Pancreas (tissue), 10 donors: ENCODE measurements at regions not wholly inside any gene's neighbourhood (a gene's known extent, or its start where the extent isn't known, plus 50 kb on each side); places are given as distances from the start of the nearest gene placed in this dataset.

Source experiments
- ATAC-seq, 4 donors: fragments of 200-7000 bp; cut with Tn5 transposase; one replicate each; pipeline versions ENCODE4 v1.8.0 to v1.9.1; 2020; ENCODE audit warnings: mild to moderate bottlenecking in 4 of 4, moderate library complexity in 4 of 4
- DNase-seq, 6 donors: peaks; one replicate each; pipeline ENCODE4 v3.0.0-alpha.2; 2020
- FAIRE-seq: peaks from 2 replicates; lab custom pipeline; 2012; peaks lifted over from hg19 to GRCh38; lab: Jason Lieb, UNC
- H3K27ac ChIP-seq, 4 donors: fragments of 200-600 bp; sonication (generic); 1 replicate in 3 of 4; 2 replicates in 1 of 4; pipeline versions ENCODE4 v1.5.0 to v1.8.0; 2020
- H3K27me3 ChIP-seq, 4 donors: fragments of 200-600 bp; one replicate each; pipeline ENCODE4 v1.8.0; 2021
- H3K36me3 ChIP-seq, 3 donors: fragments of 200-600 bp; sonication (generic) in 1 of 3; one replicate each; pipeline versions ENCODE4 v1.5.0 to v1.8.0; 2020 to 2021
- H3K4me1 ChIP-seq, 3 donors: fragments of 200-600 bp; one replicate each; pipeline ENCODE4 v1.8.0; 2021
- H3K4me3 ChIP-seq, 4 donors: fragments of 200-600 bp; sonication (generic) in 2 of 4; one replicate each; pipeline versions ENCODE4 v1.5.0 to v1.8.0; 2020 to 2021
- H3K9me3 ChIP-seq, 4 donors: fragments of 200-600 bp; one replicate each; pipeline ENCODE4 v1.8.0; 2021
- WGBS, 2 donors: extraction: QIAGEN DNeasy Blood & Tissue Kit; methylation state at CpG; one replicate each; pipeline ENCODE4 v1.1.7; 2013; 5-methylcytosine and 5-hydroxymethylcytosine counted together
- intact Hi-C, 3 donors: fragments of 100-400 bp; cut with DNase I; formaldehyde crosslinking; loops; one replicate each; pipeline versions ENCODE4 v1.11.1 to v1.14.2; 2022
- TF ChIP-seq, protein P1 (sequence below), 4 donors: fragments of 200-600 bp; sonication (generic) in 3 of 4; IDR thresholded peaks; one replicate each; pipeline versions ENCODE4 v1.5.0 to v1.8.0; 2021; ENCODE audit warnings: antibody characterized with exemption in 4 of 4
- donor health status: healthy with polysubstance abuse.
- donor health status: DM: no; HTN: no; CAD: no; lungs with moderate emphysema.
- donor health status: DM: no; HTN: no; CAD: no.
- donor health status: control.
- donor health status: control.
- donor health status: Bipolar disorder and iron deficiency.
- donor health status: DM: yes; HTN: yes; CAD: no.
- donor health status: DM: no; HTN: no; CAD: no.
- donor health status: DM: no; HTN: no; CAD: no.
- donor health status: DM: yes; HTN: yes; CAD: no.

DNA sequence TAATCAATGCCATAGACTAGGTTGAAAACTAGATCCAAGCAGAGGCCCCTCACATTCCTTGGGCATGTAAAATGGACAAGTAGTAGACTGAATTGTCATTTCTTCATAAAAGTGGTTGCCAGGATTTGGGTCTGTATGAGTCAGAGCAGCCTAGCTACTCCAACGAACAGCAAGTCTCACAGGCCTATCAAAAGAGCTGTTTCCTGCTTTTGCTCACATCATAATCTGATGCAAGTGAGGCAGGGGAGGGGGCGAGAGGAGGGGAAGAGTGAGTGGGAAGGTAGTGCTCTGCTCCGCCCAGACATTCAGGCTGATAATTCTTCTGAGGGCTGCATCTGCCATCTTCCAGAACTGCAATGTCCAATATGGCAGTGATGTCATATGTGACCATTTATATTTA, 228.9 kb upstream of the PRICKLE2 start:
- H3K9me3 ChIP-seq: no peaks in the 10 kb centered on the region
- no peak overlapping the region for H3K4me3 ChIP-seq
- intact Hi-C loops: no loop called here
- H3K36me3 ChIP-seq: no peaks in the 10 kb centered on the region
- ATAC-seq (no peak), FAIRE-seq (no peak), DNase-seq (no peak)
- no peaks in the 10 kb centered on the region for H3K27me3 ChIP-seq
- no peaks in the 10 kb centered on the region for H3K4me1 ChIP-seq
- TF ChIP-seq, protein P1, sequence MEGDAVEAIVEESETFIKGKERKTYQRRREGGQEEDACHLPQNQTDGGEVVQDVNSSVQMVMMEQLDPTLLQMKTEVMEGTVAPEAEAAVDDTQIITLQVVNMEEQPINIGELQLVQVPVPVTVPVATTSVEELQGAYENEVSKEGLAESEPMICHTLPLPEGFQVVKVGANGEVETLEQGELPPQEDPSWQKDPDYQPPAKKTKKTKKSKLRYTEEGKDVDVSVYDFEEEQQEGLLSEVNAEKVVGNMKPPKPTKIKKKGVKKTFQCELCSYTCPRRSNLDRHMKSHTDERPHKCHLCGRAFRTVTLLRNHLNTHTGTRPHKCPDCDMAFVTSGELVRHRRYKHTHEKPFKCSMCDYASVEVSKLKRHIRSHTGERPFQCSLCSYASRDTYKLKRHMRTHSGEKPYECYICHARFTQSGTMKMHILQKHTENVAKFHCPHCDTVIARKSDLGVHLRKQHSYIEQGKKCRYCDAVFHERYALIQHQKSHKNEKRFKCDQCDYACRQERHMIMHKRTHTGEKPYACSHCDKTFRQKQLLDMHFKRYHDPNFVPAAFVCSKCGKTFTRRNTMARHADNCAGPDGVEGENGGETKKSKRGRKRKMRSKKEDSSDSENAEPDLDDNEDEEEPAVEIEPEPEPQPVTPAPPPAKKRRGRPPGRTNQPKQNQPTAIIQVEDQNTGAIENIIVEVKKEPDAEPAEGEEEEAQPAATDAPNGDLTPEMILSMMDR (IDR thresholded peaks at IDR 0.05): no peak
- H3K27ac ChIP-seq: no peak overlapping the region
- 78 to 89% methylated on average over 3 of the region's 3 CpGs for WGBS, 2 donors

DNA sequence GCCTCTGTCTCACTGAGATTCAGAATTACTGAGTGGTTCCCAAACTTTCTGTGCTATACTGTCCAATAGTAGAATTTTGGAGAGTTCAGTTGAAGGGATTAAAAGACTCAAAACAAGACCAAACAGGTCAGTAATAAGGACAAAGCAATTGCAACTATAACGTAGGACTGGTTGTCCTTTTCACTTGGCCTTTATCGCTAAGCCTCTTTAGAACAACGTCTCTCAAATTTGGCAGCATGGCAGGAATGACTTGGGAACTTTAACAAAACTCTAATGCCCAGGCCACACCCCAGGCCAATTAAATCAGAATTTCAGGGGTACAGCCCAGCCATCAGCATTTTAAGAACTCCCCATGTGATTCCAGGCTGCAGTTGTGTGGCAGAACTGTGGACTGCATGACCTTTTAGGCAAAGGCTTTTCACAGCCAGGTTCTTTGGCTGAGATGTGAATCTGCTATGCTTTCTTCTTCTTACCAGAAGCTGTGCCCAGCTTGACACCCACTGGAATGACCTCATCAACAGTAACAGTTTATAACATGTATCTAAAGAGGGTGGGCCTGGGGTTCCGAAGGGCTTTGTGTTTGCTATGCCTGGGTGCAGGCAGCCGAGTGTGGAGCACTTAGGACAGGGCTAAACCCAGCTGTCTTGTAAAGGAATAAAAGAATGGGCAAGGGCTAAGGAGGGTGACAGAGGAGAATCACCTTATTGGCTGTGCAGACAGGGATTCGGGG, 226.2 kb upstream of the PRICKLE2 start:
- H3K4me1 ChIP-seq: no peaks in the 10 kb centered on the region
- no peak for DNase-seq
- no peak for FAIRE-seq

DNA sequence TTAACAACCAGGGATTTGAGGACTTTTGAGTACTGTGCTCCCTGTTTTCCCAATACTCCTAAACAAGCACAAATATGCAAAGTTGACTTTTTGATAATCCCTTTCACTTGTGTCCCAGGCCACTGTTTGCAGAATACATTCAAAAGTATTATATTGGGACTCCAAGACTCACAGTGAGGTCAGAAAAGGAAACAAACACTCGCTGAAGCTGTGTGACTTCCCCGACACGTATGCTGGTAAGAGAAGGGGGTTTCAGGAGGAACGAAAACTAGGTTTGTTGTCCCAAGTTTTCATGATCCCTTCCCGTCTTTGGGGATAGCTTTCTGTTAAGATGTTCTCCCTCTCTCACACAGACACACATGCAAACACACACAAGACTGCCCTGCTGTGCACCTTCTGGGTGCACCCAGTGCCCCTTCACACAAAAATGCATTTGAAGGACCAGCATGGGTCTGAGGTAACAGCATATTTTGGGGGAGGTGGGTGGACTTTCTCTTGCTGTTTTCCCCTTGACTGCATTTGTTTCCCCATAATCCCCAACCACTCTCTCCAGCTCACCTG, 225.2 kb upstream of the PRICKLE2 start:
- WGBS, 2 donors: 64 to 71% methylated on average over 5 of the region's 5 CpGs
- H3K27ac ChIP-seq: no peak overlapping the region

More for the DNA sequence above, 226.2 kb upstream of the PRICKLE2 start:
- Histone ChIP-seq H3K36me3 (no peaks in the 10 kb centered on the region), H3K27me3 (no peaks in the 10 kb centered on the region), H3K27ac (no peak overlapping the region), H3K9me3 (no peaks in the 10 kb centered on the region), H3K4me3 (no peak overlapping the region)
- intact Hi-C loops: no loop called here
- no peak for ATAC-seq
- 90 to 94% methylated on average over 6 of the region's 6 CpGs for WGBS, 2 donors
- TF ChIP-seq, protein P1 (IDR thresholded peaks at IDR 0.05): no peak

DNA sequence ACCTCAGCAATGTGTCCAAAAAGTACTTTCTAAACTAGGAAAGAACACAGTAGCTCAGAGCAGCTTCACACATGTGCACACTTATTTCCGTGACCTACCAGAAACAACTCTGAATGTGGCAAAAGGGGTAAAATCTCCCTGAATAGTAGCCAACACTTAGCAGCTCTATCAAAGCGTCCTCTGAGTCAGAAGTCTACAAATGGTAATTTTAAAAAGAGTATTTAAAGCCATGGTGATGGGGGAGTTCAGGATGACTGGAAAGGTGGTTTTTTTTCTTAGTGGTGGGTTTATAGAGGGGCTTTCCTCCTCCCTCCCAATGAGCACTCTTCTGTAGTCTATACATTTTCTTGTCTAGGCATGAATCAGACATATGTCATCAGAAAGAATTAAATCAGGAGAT, 223.8 kb upstream of the PRICKLE2 start:
- ATAC-seq: no peak
- DNase-seq: no peak
- Histone ChIP-seq H3K4me1 (no peaks in the 10 kb centered on the region), H3K9me3 (no peaks in the 10 kb centered on the region), H3K27ac (no peak overlapping the region), H3K4me3 (no peak overlapping the region), H3K27me3 (no peaks in the 10 kb centered on the region), H3K36me3 (no peaks in the 10 kb centered on the region)
- TF ChIP-seq, protein P1 (IDR thresholded peaks at IDR 0.05): no peak
- WGBS, 2 donors: 88 to 91% methylated on average over 2 of the region's 2 CpGs
- intact Hi-C loops: no loop called here
- no peak for FAIRE-seq

More for the DNA sequence above, 225.2 kb upstream of the PRICKLE2 start:
- no peak overlapping the region for H3K4me3 ChIP-seq
- intact Hi-C loops: no loop called here
- TF ChIP-seq, protein P1 (IDR thresholded peaks at IDR 0.05): no peak
- no peak for FAIRE-seq
- H3K9me3 ChIP-seq: no peaks in the 10 kb centered on the region
- no peaks in the 10 kb centered on the region for H3K36me3 ChIP-seq
- no peak for ATAC-seq
- H3K27me3 ChIP-seq: no peaks in the 10 kb centered on the region
- H3K4me1 ChIP-seq: no peaks in the 10 kb centered on the region
- DNase-seq: no peak

DNA sequence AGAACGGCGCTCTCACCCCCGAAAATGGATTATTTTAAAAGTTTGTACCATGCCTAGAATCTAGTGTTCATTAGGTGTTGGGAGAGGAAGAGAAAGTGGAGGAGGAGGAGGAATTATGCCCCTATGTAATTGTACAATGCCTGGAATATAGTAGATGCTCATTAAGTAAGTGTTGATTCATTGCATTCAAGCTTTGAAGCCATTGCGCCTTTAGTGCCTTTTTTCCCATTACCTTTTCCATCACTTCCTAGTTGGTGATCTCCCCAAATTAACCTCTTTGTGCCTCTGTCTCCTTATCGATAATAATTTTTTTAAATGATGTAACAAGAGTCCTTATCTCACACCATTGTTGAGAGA, 220.7 kb upstream of the PRICKLE2 start:
- intact Hi-C loops: no loop called here
- DNase-seq (no peak), FAIRE-seq (no peak), ATAC-seq (no peak)
- Histone ChIP-seq H3K4me3 (peak overlapping the region in 1 of 4 donors; percentile 61), H3K9me3 (no peaks in the 10 kb centered on the region), H3K4me1 (peaks cover 7 to 15% (median 13%) of the 10 kb centered on the region in 3 donors), H3K27me3 (no peaks in the 10 kb centered on the region), H3K36me3 (no peaks in the 10 kb centered on the region), H3K27ac (no peak overlapping the region)
- 80 to 83% methylated on average over 5 of the region's 5 CpGs for WGBS, 2 donors
- TF ChIP-seq, protein P1 (IDR thresholded peaks at IDR 0.05): no peak
